GM19239 (cell line): ENCODE measurements at regions not wholly inside any gene's neighbourhood (a gene's known extent, or its start where the extent isn't known, plus 50 kb on each side); places are given as distances from the start of the nearest gene placed in this dataset.

Experiments
- DNase-seq: peaks from one replicate; pipeline ENCODE4 v3.0.0; 2011; ENCODE audit warnings: low spot score; ENCODE audit not compliant: insufficient read length
- FAIRE-seq: peaks from 2 replicates; lab custom pipeline; 2011; peaks lifted over from hg19 to GRCh38; lab: Jason Lieb, UNC

GRCh38 chr5:98085593-98085992, 687.9 kb upstream of the RGMB start:
- FAIRE-seq = no peak
- no peak for DNase-seq

GRCh38 chr5:98095072-98095471, 678.4 kb upstream of the RGMB start:
- DNase-seq = no peak
- no peak for FAIRE-seq

- DNase-seq (no peak), FAIRE-seq (no peak)
Observed at GRCh38 chr5:98096155-98096554, 677.3 kb upstream of the RGMB start.

- no peak for FAIRE-seq
- DNase-seq = no peak
Observed at GRCh38 chr5:98099448-98100105, 673.9 kb upstream of the RGMB start.

GRCh38 chr5:98101131-98101530, 672.3 kb upstream of the RGMB start:
- no peak for DNase-seq
- no peak for FAIRE-seq

- DNase-seq (no peak), FAIRE-seq (no peak)
Observed at GRCh38 chr5:98102936-98103335, 670.5 kb upstream of the RGMB start.

GRCh38 chr5:98103807-98104206, 669.7 kb upstream of the RGMB start:
- DNase-seq (no peak), FAIRE-seq (no peak)

GRCh38 chr5:98104454-98105188, 668.8 kb upstream of the RGMB start:
- no peak for DNase-seq
- no peak for FAIRE-seq

GRCh38 chr5:98105681-98106080, 667.8 kb upstream of the RGMB start:
- DNase-seq (no peak), FAIRE-seq (no peak)

- FAIRE-seq = no peak
- no peak for DNase-seq
Observed at GRCh38 chr5:98106116-98107031, 667.1 kb upstream of the RGMB start.

- DNase-seq = no peak
- no peak for FAIRE-seq
Observed at GRCh38 chr5:98108497-98108896, 665.0 kb upstream of the RGMB start.

- FAIRE-seq = no peak
- DNase-seq = no peak
Observed at GRCh38 chr5:98109561-98110006, 663.9 kb upstream of the RGMB start.

- FAIRE-seq = no peak
- DNase-seq = no peak
Observed at GRCh38 chr5:98110282-98110691, 663.2 kb upstream of the RGMB start.

GRCh38 chr5:98110791-98111190, 662.7 kb upstream of the RGMB start:
- FAIRE-seq (no peak), DNase-seq (no peak)

- no peak for FAIRE-seq
- no peak for DNase-seq
Observed at GRCh38 chr5:98111686-98112085, 661.8 kb upstream of the RGMB start.

GRCh38 chr5:98121036-98121936, 652.2 kb upstream of the RGMB start:
- FAIRE-seq (no peak), DNase-seq (no peak)

GRCh38 chr5:98128271-98128670, 645.2 kb upstream of the RGMB start:
- no peak for FAIRE-seq
- no peak for DNase-seq

- FAIRE-seq = no peak
- DNase-seq = no peak
Observed at GRCh38 chr5:98128846-98129245, 644.6 kb upstream of the RGMB start.

GRCh38 chr5:98130261-98131035, 643.0 kb upstream of the RGMB start:
- FAIRE-seq (no peak), DNase-seq (no peak)
